ENCODE measurements at regions not wholly inside any gene's neighbourhood (a gene's known extent, or its start where the extent isn't known, plus 50 kb on each side); places are given as distances from the start of the nearest gene placed in this dataset.
"Not testable (repeated sequence)": the region's sequence is repeated elsewhere in the genome, so short reads cannot be mapped to it uniquely, and the experiment has no call there.

DNA sequence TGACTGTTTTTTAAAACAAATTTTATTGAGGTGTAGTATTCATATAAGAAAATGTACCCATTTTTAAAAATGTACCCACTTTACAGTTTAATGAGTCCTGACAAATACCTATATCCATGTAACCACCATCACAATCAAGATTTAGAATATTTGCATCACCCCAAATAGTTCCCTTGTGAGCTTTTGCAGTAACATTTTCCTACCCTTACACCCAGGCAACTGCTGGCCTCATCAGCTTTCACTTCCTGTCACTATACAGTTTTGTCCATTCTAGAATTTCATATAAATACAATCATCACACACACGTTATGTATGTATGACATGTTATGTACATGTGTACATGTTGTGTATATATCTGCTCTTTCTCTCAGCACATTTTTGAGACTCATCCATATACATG lies 96.4 kb upstream of the EMB start:
- H4K20me1 ChIP-seq (replicated peaks in 1 of 2; ENCODE audit: control insufficient read depth in 1 of 2, insufficient read depth in 2 of 2, low read length in 2 of 2); H3K79me2 ChIP-seq (ENCODE audit: control insufficient read depth in 1 of 2, insufficient read depth in 2 of 2, low read length in 2 of 2); H3K4me3 ChIP-seq (ENCODE audit: extremely low read depth in 1 of 4, insufficient read depth in 2 of 4, low read depth in 3 of 4, low read length in 4 of 4); H3K4me2 ChIP-seq (ENCODE audit: insufficient read depth in 1 of 2, low read depth in 2 of 2, low read length in 2 of 2); H3K27ac ChIP-seq (ENCODE audit: low read depth, low read length); H3K4ac ChIP-seq (replicated peaks; ENCODE audit: insufficient read length, low read depth, low read length); H2BK120ac ChIP-seq (replicated peaks; ENCODE audit: low read depth, low read length); H4K91ac ChIP-seq (replicated peaks; ENCODE audit: insufficient read length, low read length); H3K9me3 ChIP-seq (ENCODE audit: insufficient read depth in 2 of 2, low read depth in 1 of 2, low read length in 1 of 2); H2AFZ ChIP-seq (ENCODE audit: low read length); H2BK15ac ChIP-seq (ENCODE audit: low read length); H3K9ac ChIP-seq (replicated peaks in 1 of 4; ENCODE audit: extremely low read depth in 1 of 4, low read depth in 3 of 4, low read length in 3 of 4); H2BK20ac ChIP-seq (ENCODE audit: low read length); H3K56ac ChIP-seq (replicated peaks; ENCODE audit: insufficient read length, low read depth, low read length); H3K27me3 ChIP-seq (replicated peaks in 1 of 4; ENCODE audit: control insufficient read depth in 3 of 4, extremely low read depth in 1 of 4, insufficient read depth in 3 of 4, low read length in 3 of 4); H3K23me2 ChIP-seq (ENCODE audit: low read depth, low read length); H3K18ac ChIP-seq (ENCODE audit: extremely low read depth, low read length); H3K4me1 ChIP-seq (replicated peaks in 1 of 4; ENCODE audit: control insufficient read depth in 3 of 4, insufficient read depth in 4 of 4, low read length in 3 of 4); H2AK5ac ChIP-seq (ENCODE audit: low read depth, low read length); H3K36me3 ChIP-seq (ENCODE audit: control insufficient read depth in 2 of 4, insufficient read depth in 4 of 4, low read length in 3 of 4); H2BK5ac ChIP-seq (ENCODE audit: low read depth, low read length); H3K14ac ChIP-seq (ENCODE audit: insufficient read length); H3K23ac ChIP-seq (ENCODE audit: insufficient read length); H3K79me1 ChIP-seq (ENCODE audit: low read depth, low read length); FAIRE-seq; H2BK12ac ChIP-seq (ENCODE audit: low read depth, low read length); H4K5ac ChIP-seq (ENCODE audit: insufficient read length, low read depth, low read length); H4K8ac ChIP-seq (ENCODE audit: extremely low read depth, insufficient read depth, low read length); DNase-seq (ENCODE audit: low read depth in 1 of 2, low spot score in 2 of 2): not testable (repeated sequence)
- ChIA-PET POLR2A (ENCODE audit: partially characterized antibody) (interaction anchor here (0.6 kb wide), 1 partner anchor 214 kb away, joined by 3 read pairs; no protein-coding TSS in a partner anchor), CTCF (ENCODE audit: partially characterized antibody) (interaction anchor here (0.7 kb wide), 1 partner anchor 71 kb away, joined by 3 read pairs; no protein-coding TSS in a partner anchor)
- 69% methylated on average over 1 of the region's 1 CpG; no CpG with 5 or more reads in 1 of the 2 experiments for WGBS, 2 experiments (ENCODE audit: extremely low coverage in 1 of 2, insufficient coverage in 1 of 2, insufficient read length in 1 of 2, insufficient replicate concordance in 2 of 2, low coverage in 1 of 2, low lambda C conversion rate in 2 of 2, missing lambda C conversion rate in 1 of 2)
